K562 (cell line): ENCODE measurements at regions not wholly inside any gene's neighbourhood (a gene's known extent, or its start where the extent isn't known, plus 50 kb on each side); places are given as distances from the start of the nearest gene placed in this dataset.
"Not testable (repeated sequence)": the region's sequence is repeated elsewhere in the genome, so short reads cannot be mapped to it uniquely, and the experiment has no call there.

Source experiments
- CGGBP1 ChIP-seq: fragments of 250-450 bp; sonication (Bioruptor Pico); IDR thresholded peaks from 2 replicates; pipeline ENCODE4 v1.9.0; 2021; ENCODE audit warnings: mild to moderate bottlenecking
- EP300 ChIP-seq: IDR thresholded peaks from 2 replicates; pipeline ENCODE4 v1.6.1; 2012; ENCODE audit warnings: low read length, improper control_type of control experiment
- POLR2A ChIP-seq: fragments of 450-650 bp; conservative IDR thresholded peaks from 2 replicates; pipeline ENCODE4 v1.6.1; 2016
- STAT5B ChIP-seq: fragments of 250-450 bp; sonication (Bioruptor Pico); IDR thresholded peaks from 2 replicates; pipeline ENCODE4 v1.8.0; 2021; ENCODE audit warnings: mild to moderate bottlenecking, inconsistent platforms
- TF ChIP-seq, protein P1 (sequence below): fragments of 250-450 bp; sonication (Bioruptor Pico); IDR thresholded peaks from 2 replicates; pipeline ENCODE4 v1.8.0; 2021; ENCODE audit warnings: borderline replicate concordance, mild to moderate bottlenecking, moderate library complexity; ENCODE audit not compliant: poor library complexity, severe bottlenecking

- not testable (repeated sequence) for TF ChIP-seq CGGBP1 (CRISPR knock-in tag); EP300; STAT5B (CRISPR knock-in tag); POLR2A
- TF ChIP-seq, protein P1, sequence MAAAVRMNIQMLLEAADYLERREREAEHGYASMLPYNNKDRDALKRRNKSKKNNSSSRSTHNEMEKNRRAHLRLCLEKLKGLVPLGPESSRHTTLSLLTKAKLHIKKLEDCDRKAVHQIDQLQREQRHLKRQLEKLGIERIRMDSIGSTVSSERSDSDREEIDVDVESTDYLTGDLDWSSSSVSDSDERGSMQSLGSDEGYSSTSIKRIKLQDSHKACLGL: not testable (repeated sequence)
Measured at GRCh38 chr5:126011526-126011925, 411.7 kb upstream of the GRAMD2B start.
